ENCODE measurements at regions not wholly inside any gene's neighbourhood (a gene's known extent, or its start where the extent isn't known, plus 50 kb on each side); places are given as distances from the start of the nearest gene placed in this dataset.

GRCh38 chr1:113198806-113199205, 125.8 kb downstream of the LRIG2 start:
- Histone ChIP-seq H3K36me3 (ENCODE audit: control insufficient read depth in 2 of 2, extremely low read depth in 1 of 2, insufficient read depth in 2 of 2, low read length in 2 of 2) (no peaks in the 10 kb centered on the region), H3K9me1 (ENCODE audit: control insufficient read depth, extremely low read depth, insufficient read depth, low read length) (no peaks in the 10 kb centered on the region), H3K9ac (ENCODE audit: control insufficient read depth, extremely low read depth, insufficient read depth, low read length) (no peak overlapping the region), H2AFZ (ENCODE audit: control insufficient read depth, low read length) (no peak overlapping the region), H3K9me3 (ENCODE audit: control insufficient read depth, low read depth, low read length) (no peaks in the 10 kb centered on the region), H3K4me1 (ENCODE audit: control insufficient read depth, extremely low read depth, insufficient read depth, low read length) (no peaks in the 10 kb centered on the region), H3K79me2 (ENCODE audit: control insufficient read depth, insufficient read depth, low read length) (no peaks in the 10 kb centered on the region), H3K27ac (ENCODE audit: control insufficient read depth, insufficient read depth, low read length) (no peak overlapping the region), H3K27me3 (ENCODE audit: control insufficient read depth, extremely low read depth, insufficient read depth, low read length) (peaks cover 3% of the 10 kb centered on the region), H3K4me2 (ENCODE audit: control insufficient read depth, extremely low read depth, insufficient read depth, low read depth, low read length) (no peak overlapping the region), H3K4me3 (ENCODE audit: control insufficient read depth in 2 of 3, extremely low read depth in 1 of 3, insufficient read depth in 2 of 3, low read depth in 1 of 3, low read length in 3 of 3) (no peak overlapping the region), H4K20me1 (ENCODE audit: control insufficient read depth, extremely low read depth, insufficient read depth, low read length) (no peaks in the 10 kb centered on the region)
- TF ChIP-seq CTCF (optimal IDR thresholded peaks at IDR 0.05 in 1 of 3, IDR thresholded peaks at IDR 0.05 in 1 of 3, conservative IDR thresholded peaks at IDR 0.05 in 1 of 3; ENCODE audit: extremely low read depth in 1 of 3, insufficient read depth in 2 of 3, low read length in 3 of 3): no peak
- TF ChIP-seq EZH2 (IDR thresholded peaks at IDR 0.05; ENCODE audit: low read length): no peak
- dilution Hi-C loops (cut with MboI; ENCODE audit: extremely low pct_ligation_motif_present, low sequenced_read_pairs): no loop called here
- FAIRE-seq (no peak), DNase-seq (ENCODE audit: low read depth, low spot score) (no peak)

GRCh38 chr1:113199760-113200455, 126.9 kb downstream of the LRIG2 start:
- Histone ChIP-seq H3K27me3 (ENCODE audit: control insufficient read depth, extremely low read depth, insufficient read depth, low read length) (peaks cover 3% of the 10 kb centered on the region), H3K9me3 (ENCODE audit: control insufficient read depth, low read depth, low read length) (no peaks in the 10 kb centered on the region), H3K27ac (ENCODE audit: control insufficient read depth, insufficient read depth, low read length) (no peak overlapping the region), H3K9ac (ENCODE audit: control insufficient read depth, extremely low read depth, insufficient read depth, low read length) (no peak overlapping the region), H3K9me1 (ENCODE audit: control insufficient read depth, extremely low read depth, insufficient read depth, low read length) (no peaks in the 10 kb centered on the region), H3K36me3 (ENCODE audit: control insufficient read depth in 2 of 2, extremely low read depth in 1 of 2, insufficient read depth in 2 of 2, low read length in 2 of 2) (no peaks in the 10 kb centered on the region), H2AFZ (ENCODE audit: control insufficient read depth, low read length) (no peak overlapping the region), H3K79me2 (ENCODE audit: control insufficient read depth, insufficient read depth, low read length) (no peaks in the 10 kb centered on the region), H3K4me2 (ENCODE audit: control insufficient read depth, extremely low read depth, insufficient read depth, low read depth, low read length) (no peak overlapping the region), H4K20me1 (ENCODE audit: control insufficient read depth, extremely low read depth, insufficient read depth, low read length) (no peaks in the 10 kb centered on the region), H3K4me1 (ENCODE audit: control insufficient read depth, extremely low read depth, insufficient read depth, low read length) (no peaks in the 10 kb centered on the region), H3K4me3 (ENCODE audit: control insufficient read depth in 2 of 3, extremely low read depth in 1 of 3, insufficient read depth in 2 of 3, low read depth in 1 of 3, low read length in 3 of 3) (no peak overlapping the region)
- dilution Hi-C loops (cut with MboI; ENCODE audit: extremely low pct_ligation_motif_present, low sequenced_read_pairs): no loop called here
- TF ChIP-seq CTCF (optimal IDR thresholded peaks at IDR 0.05 in 1 of 3, IDR thresholded peaks at IDR 0.05 in 1 of 3, conservative IDR thresholded peaks at IDR 0.05 in 1 of 3; ENCODE audit: extremely low read depth in 1 of 3, insufficient read depth in 2 of 3, low read length in 3 of 3): no peak
- no peak for TF ChIP-seq EZH2 (IDR thresholded peaks at IDR 0.05; ENCODE audit: low read length)
- FAIRE-seq (no peak), DNase-seq (ENCODE audit: low read depth, low spot score) (no peak)

All from keratinocyte (primary cell).